A549 (cell line): ENCODE measurements at regions not wholly inside any gene's neighbourhood (a gene's known extent, or its start where the extent isn't known, plus 50 kb on each side); places are given as distances from the start of the nearest gene placed in this dataset.

Experiments used
- ATAC-seq, 2 experiments: fragments of 200-7000 bp in 1 of 2; fragments of >200 bp in 1 of 2; cut with Nextera tagmentation in 1 of 2; cut with Tn5 transposase in 1 of 2; 3 replicates each; pipeline versions ENCODE4 v1.8.0 to v1.9.1; 2018 to 2020; ENCODE audit warnings: mild to moderate bottlenecking in 1 of 2, moderate library complexity in 1 of 2
- CTCF ChIA-PET: fragments of 300-600 bp; sonication (Branson Sonifier 250); formaldehyde crosslinking; extraction: SDS; loops from one replicate; lab custom pipeline; 2021; ENCODE audit warnings: antibody characterized with exemption, inconsistent platforms; lab: Yijun Ruan, JAX
- POLR2A ChIA-PET: fragments of 350-600 bp; formaldehyde crosslinking; extraction: SDS; loops from one replicate; lab custom pipeline; 2021; ENCODE audit warnings: antibody characterized with exemption, inconsistent platforms; lab: Yijun Ruan, JAX
- DNase-seq, 2 experiments: peaks; one replicate each; pipeline versions ENCODE4 v3.0.0 to v3.0.0-alpha.2; 2011 to 2016; ENCODE audit warnings: low read depth in 1 of 2, low spot score in 1 of 2
- FAIRE-seq: peaks from 2 replicates; lab custom pipeline; 2011; peaks lifted over from hg19 to GRCh38; lab: Jason Lieb, UNC
- H3K27ac ChIP-seq, 2 experiments: fragments of >200 bp; sonication (Bioruptor Twin); formaldehyde crosslinking; 3 replicates each; pipeline ENCODE4 v1.5.1; 2016 to 2017
- H3K4me1 ChIP-seq: fragments of >200 bp; sonication (Bioruptor Twin); formaldehyde crosslinking; 3 replicates; pipeline ENCODE4 v1.6.1; 2016
- H3K4me2 ChIP-seq: fragments of >200 bp; sonication (Bioruptor Twin); formaldehyde crosslinking; 3 replicates; pipeline ENCODE4 v1.6.1; 2016
- H3K4me3 ChIP-seq: fragments of >200 bp; sonication (Bioruptor Twin); formaldehyde crosslinking; 3 replicates; pipeline ENCODE4 v1.5.1; 2016
- H3K9me3 ChIP-seq: fragments of >200 bp; sonication (Bioruptor Twin); formaldehyde crosslinking; 3 replicates; pipeline ENCODE4 v1.6.1; 2016
- BHLHE40 ChIP-seq: IDR thresholded peaks from 2 replicates; pipeline ENCODE4 v1.6.1; 2012; ENCODE audit warnings: low read depth, low read length, inconsistent platforms
- CBX2 ChIP-seq: fragments of 200-600 bp; sonication (generic); IDR thresholded peaks from 2 replicates; pipeline ENCODE4 v1.6.1; 2016; ENCODE audit warnings: low read depth, mild to moderate bottlenecking, borderline replicate concordance
- CBX8 ChIP-seq: fragments of 200-600 bp; sonication (generic); IDR thresholded peaks from 2 replicates; pipeline ENCODE4 v1.6.1; 2016
- CEBPB ChIP-seq, 2 experiments: fragments of >200 bp in 1 of 2; sonication (Bioruptor Twin) in 1 of 2; formaldehyde crosslinking in 1 of 2; IDR thresholded peaks; 2 replicates each; pipeline ENCODE4 v1.6.1; 2012 to 2016
- CHD2 ChIP-seq: fragments of 150-350 bp; IDR thresholded peaks from 2 replicates; pipeline ENCODE4 v1.6.1; 2014; ENCODE audit warnings: low read length; ENCODE audit not compliant: partially characterized antibody
- CHD4 ChIP-seq: fragments of 200-600 bp; sonication (generic); IDR thresholded peaks from 2 replicates; pipeline ENCODE4 v1.6.1; 2016; ENCODE audit warnings: antibody characterized with exemption, mild to moderate bottlenecking, borderline replicate concordance
- E2F6 ChIP-seq: IDR thresholded peaks from 2 replicates; pipeline ENCODE4 v1.6.1; 2012; ENCODE audit warnings: low read depth, borderline replicate concordance
- FOSB ChIP-seq: fragments of 250-450 bp; sonication (Bioruptor Pico); IDR thresholded peaks from 2 replicates; pipeline ENCODE4 v1.5.0; 2020; ENCODE audit warnings: mild to moderate bottlenecking, moderate library complexity
- FOXS1 ChIP-seq: fragments of 250-450 bp; sonication (Bioruptor Pico); IDR thresholded peaks from 2 replicates; pipeline ENCODE4 v1.5.0; 2020; ENCODE audit warnings: mild to moderate bottlenecking, moderate library complexity
- GATA3 ChIP-seq: IDR thresholded peaks from 2 replicates; pipeline ENCODE4 v1.6.1; 2012; ENCODE audit warnings: borderline replicate concordance
- HDAC2 ChIP-seq: fragments of 200-600 bp; sonication (generic); IDR thresholded peaks from 2 replicates; pipeline ENCODE4 v1.6.1; 2016
- HES2 ChIP-seq: fragments of >200 bp; sonication (Bioruptor Twin); formaldehyde crosslinking; IDR thresholded peaks from 2 replicates; pipeline ENCODE4 v1.6.1; 2016
- JUN ChIP-seq, 2 experiments: fragments of >200 bp; sonication (Bioruptor Twin); formaldehyde crosslinking; IDR thresholded peaks; 2 replicates in 1 of 2; 3 replicates in 1 of 2; pipeline ENCODE4 v1.6.1; 2016 to 2017
- JUNB ChIP-seq: fragments of >200 bp; sonication (Bioruptor Twin); formaldehyde crosslinking; IDR thresholded peaks from 2 replicates; pipeline ENCODE4 v1.6.1; 2016
- KDM5A ChIP-seq: fragments of 200-600 bp; sonication (generic); IDR thresholded peaks from 2 replicates; pipeline ENCODE4 v1.6.1; 2016; ENCODE audit warnings: antibody characterized with exemption, mild to moderate bottlenecking
- MAFK ChIP-seq: fragments of 450-650 bp; IDR thresholded peaks from 2 replicates; pipeline ENCODE4 v1.6.1; 2014; ENCODE audit not compliant: partially characterized antibody
- MYC ChIP-seq: IDR thresholded peaks from 2 replicates; pipeline ENCODE4 v1.6.1; 2012; ENCODE audit warnings: mild to moderate bottlenecking, inconsistent platforms, low read length, improper control_type of control experiment, borderline replicate concordance
- NFE2L2 ChIP-seq: fragments of 150-350 bp; conservative IDR thresholded peaks from 2 replicates; pipeline ENCODE4 v1.6.1; 2014; ENCODE audit warnings: low read length
- NPAS2 ChIP-seq: fragments of 250-450 bp; sonication (Bioruptor Pico); IDR thresholded peaks from 2 replicates; pipeline ENCODE4 v1.8.0; 2022; ENCODE audit warnings: mild to moderate bottlenecking, moderate library complexity, borderline replicate concordance
- NR3C1 ChIP-seq: fragments of >200 bp; sonication (Bioruptor Twin); formaldehyde crosslinking; IDR thresholded peaks from 3 replicates; pipeline ENCODE4 v1.6.1; 2017
- POLR2AphosphoS2 ChIP-seq: conservative IDR thresholded peaks from 2 replicates; pipeline ENCODE4 v1.6.1; 2012; ENCODE audit warnings: low read length, improper control_type of control experiment, inconsistent platforms
- RAD21 ChIP-seq, 2 experiments: fragments of >200 bp in 1 of 2; sonication (Bioruptor Twin) in 1 of 2; formaldehyde crosslinking in 1 of 2; IDR thresholded peaks in 1 of 2; conservative IDR thresholded peaks in 1 of 2; 2 replicates in 1 of 2; 3 replicates in 1 of 2; pipeline ENCODE4 v1.6.1; 2012 to 2018; ENCODE audit warnings: inconsistent platforms in 1 of 2
- RNF2 ChIP-seq: fragments of 200-600 bp; sonication (generic); IDR thresholded peaks from 2 replicates; pipeline ENCODE4 v1.6.1; 2016; ENCODE audit warnings: low read depth, mild to moderate bottlenecking, antibody characterized with exemption, moderate library complexity, borderline replicate concordance
- SMC3 ChIP-seq: fragments of >200 bp; sonication (Bioruptor Twin); formaldehyde crosslinking; IDR thresholded peaks from 3 replicates; pipeline ENCODE4 v1.6.1; 2018; ENCODE audit warnings: inconsistent platforms
- TFCP2L1 ChIP-seq: fragments of 250-450 bp; sonication (Bioruptor Pico); IDR thresholded peaks from 2 replicates; pipeline ENCODE4 v1.5.0; 2021; ENCODE audit warnings: mild to moderate bottlenecking
- TP53 ChIP-seq: fragments of 250-450 bp; sonication (Bioruptor Pico); IDR thresholded peaks from 2 replicates; pipeline ENCODE4 v1.5.0; 2021; ENCODE audit warnings: mild to moderate bottlenecking, moderate library complexity
- USF2 ChIP-seq: fragments of 450-650 bp; IDR thresholded peaks from 2 replicates; pipeline ENCODE4 v1.6.1; 2014; ENCODE audit warnings: antibody characterized with exemption
- WGBS: methylation state at CpG from one replicate; pipeline ENCODE4 v1.1.6; 2017; ENCODE audit errors: missing lambda C conversion rate; 5-methylcytosine and 5-hydroxymethylcytosine counted together

DNA sequence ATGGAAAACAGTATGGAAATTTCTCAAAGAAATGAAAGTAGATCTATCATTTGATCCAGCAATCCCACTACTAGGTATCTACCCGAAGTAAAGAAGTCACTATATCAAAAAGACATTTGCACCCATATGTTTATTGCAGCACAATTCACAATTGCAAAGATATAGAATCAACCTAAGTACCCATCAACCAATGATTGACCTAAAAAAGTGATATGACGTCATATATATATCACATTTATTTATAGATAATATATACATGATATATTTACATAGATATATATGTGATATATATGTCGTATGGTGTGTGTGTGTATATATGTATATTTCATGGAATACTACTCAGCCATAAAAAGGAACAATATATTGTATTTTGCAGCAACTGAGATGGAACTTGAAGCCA, 188.3 kb upstream of the ARHGAP42 start:
- no peaks in the 10 kb centered on the region for H3K4me1 ChIP-seq
- TF ChIP-seq HDAC2 (no peak), NFE2L2 (no peak), JUN (IDR thresholded peaks at IDR 0.05) (no peak), HES2 (no peak), MAFK (no peak), CHD2 (no peak), CBX2 (no peak)
- TF ChIP-seq, all 56 proteins: peak for 0
- FAIRE-seq (no peak), ATAC-seq (no peak), DNase-seq (no peak)
- Histone ChIP-seq H3K9me3 (no peaks in the 10 kb centered on the region), H3K4me3 (no peak overlapping the region), H3K4me2 (no peak overlapping the region), H3K27ac (no peak overlapping the region)
- CTCF ChIA-PET: no interaction called here
- POLR2A ChIA-PET: no interaction called here
- 2% methylated on average over 3 of the region's 3 CpGs for WGBS

- TF ChIP-seq FOSB (CRISPR knock-in tag) (no peak), NPAS2 (CRISPR knock-in tag) (no peak), KDM5A (no peak), FOXS1 (CRISPR knock-in tag) (no peak), POLR2AphosphoS2 (no peak), CBX8 (no peak), JUNB (no peak), RAD21 (conservative IDR thresholded peaks at IDR 0.05 in 1 of 2, IDR thresholded peaks at IDR 0.05 in 1 of 2) (no peak), SMC3 (no peak), TP53 (CRISPR knock-in tag) (no peak), TFCP2L1 (CRISPR knock-in tag) (no peak), USF2 (no peak), E2F6 (no peak), CHD4 (no peak), NR3C1 (no peak), BHLHE40 (no peak), RNF2 (no peak), GATA3 (no peak), MYC (no peak)
- CTCF ChIA-PET: no interaction called here
- Histone ChIP-seq H3K9me3 (no peaks in the 10 kb centered on the region), H3K27ac (no peak overlapping the region), H3K4me2 (no peak overlapping the region), H3K4me1 (no peaks in the 10 kb centered on the region), H3K4me3 (no peak overlapping the region)
- 48% methylated on average over 2 of the region's 2 CpGs for whole genome bisulfite sequencing
- ATAC-seq (no peak), DNase-seq (no peak), FAIRE-seq (no peak)
- POLR2A ChIA-PET: no interaction called here
Measured at GRCh38 chr11:100501450-100501849, 185.6 kb upstream of the ARHGAP42 start.

DNA sequence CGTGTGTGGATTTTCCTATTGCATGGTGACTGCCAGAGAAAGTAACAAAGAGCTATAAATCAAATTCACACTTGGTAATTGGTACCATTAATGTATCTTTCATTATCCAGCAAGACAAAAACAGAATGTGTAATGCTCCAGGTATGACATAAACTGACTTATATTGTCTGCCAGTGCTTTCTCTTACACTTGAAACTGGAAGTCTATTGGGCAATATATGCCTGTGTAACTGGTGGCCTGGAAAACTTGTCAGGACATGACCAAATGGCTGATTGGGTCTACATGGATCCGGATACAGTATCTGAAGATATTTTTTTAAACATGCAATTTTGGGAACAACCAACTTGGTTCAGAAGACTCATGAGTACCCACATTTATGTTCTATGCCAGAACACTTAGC, 174.6 kb upstream of the ARHGAP42 start:
- DNase-seq (no peak), FAIRE-seq (no peak), ATAC-seq (no peak)
- TF ChIP-seq SMC3: no peak
- no peak for TF ChIP-seq KDM5A
- no peak for TF ChIP-seq RNF2
- TF ChIP-seq MYC: no peak
- no peak for TF ChIP-seq CEBPB (IDR thresholded peaks at IDR 0.05)
- TF ChIP-seq USF2: no peak
- Histone ChIP-seq H3K4me3 (no peak overlapping the region), H3K27ac (no peak overlapping the region), H3K4me2 (no peak overlapping the region), H3K4me1 (no peaks in the 10 kb centered on the region), H3K9me3 (no peaks in the 10 kb centered on the region)
- WGBS: 14% methylated on average over 2 of the region's 2 CpGs
- ChIA-PET CTCF (no interaction called here), POLR2A (no interaction called here)
